CD1c-positive myeloid dendritic cell (primary cell): ENCODE measurements at regions not wholly inside any gene's neighbourhood (a gene's known extent, or its start where the extent isn't known, plus 50 kb on each side); places are given as distances from the start of the nearest gene placed in this dataset.
"Not testable (repeated sequence)": the region's sequence is repeated elsewhere in the genome, so short reads cannot be mapped to it uniquely, and the experiment has no call there.

Experiments
- DNase-seq: peaks from one replicate; pipeline ENCODE4 v3.0.0-alpha.2; 2016; ENCODE audit errors: extremely low spot score

DNA sequence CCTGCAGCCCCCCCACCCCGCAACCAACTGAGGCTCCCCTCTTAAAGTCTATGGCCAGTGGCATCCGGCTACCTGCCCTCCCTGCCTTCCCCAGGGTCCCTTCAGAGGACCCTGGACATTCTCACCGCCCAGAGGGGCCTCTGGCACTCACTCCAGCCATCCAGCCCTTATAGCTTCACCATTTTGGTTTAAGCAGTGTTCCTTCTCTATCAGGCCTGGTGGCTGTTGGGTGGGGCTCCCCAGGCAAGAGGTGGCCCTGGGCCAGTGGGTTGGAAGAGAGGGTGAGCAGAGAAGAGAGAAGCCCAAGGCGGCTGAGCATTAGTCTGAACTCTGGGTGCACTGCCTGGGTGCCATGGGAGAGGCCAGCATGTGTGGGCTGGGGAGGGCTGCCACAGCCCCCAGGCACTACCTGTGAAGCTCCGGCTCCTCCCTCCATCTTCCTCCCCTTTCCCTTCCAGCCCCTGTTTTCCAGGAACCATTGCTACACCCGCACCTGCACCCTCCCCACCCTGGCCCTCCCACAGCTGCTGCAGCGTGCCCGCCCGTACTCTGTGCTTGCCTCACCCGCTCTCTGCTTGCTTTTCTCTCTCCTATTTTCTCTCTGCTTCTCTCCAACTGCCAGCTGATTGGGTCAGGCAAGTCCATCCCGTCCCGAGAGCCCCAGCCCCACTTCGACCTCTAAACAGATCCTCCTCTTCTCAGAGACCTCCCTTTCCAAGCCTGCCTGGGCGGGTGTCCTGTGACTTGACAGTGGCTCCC lies 168.2 kb downstream of the TBC1D2B start:
- no peak for DNase-seq

DNA sequence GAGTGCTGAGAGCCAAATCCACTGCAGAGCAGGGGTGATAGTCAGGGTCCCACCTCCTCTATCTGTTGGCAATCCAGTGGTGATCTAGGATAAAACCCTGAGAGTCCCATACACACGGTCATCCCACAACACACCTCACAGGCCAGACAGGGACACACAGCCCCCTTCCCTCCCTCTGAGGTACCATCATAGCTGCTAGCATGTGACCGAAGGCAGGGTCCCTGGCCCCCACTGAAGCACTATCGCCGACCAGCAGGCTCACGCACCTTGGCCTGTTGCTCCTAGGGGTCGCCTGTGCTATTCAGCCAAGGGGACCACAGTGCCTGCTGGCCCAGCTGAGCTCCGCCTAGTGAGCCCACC lies 168.8 kb downstream of the TBC1D2B start:
- not testable (repeated sequence) for DNase-seq

DNA sequence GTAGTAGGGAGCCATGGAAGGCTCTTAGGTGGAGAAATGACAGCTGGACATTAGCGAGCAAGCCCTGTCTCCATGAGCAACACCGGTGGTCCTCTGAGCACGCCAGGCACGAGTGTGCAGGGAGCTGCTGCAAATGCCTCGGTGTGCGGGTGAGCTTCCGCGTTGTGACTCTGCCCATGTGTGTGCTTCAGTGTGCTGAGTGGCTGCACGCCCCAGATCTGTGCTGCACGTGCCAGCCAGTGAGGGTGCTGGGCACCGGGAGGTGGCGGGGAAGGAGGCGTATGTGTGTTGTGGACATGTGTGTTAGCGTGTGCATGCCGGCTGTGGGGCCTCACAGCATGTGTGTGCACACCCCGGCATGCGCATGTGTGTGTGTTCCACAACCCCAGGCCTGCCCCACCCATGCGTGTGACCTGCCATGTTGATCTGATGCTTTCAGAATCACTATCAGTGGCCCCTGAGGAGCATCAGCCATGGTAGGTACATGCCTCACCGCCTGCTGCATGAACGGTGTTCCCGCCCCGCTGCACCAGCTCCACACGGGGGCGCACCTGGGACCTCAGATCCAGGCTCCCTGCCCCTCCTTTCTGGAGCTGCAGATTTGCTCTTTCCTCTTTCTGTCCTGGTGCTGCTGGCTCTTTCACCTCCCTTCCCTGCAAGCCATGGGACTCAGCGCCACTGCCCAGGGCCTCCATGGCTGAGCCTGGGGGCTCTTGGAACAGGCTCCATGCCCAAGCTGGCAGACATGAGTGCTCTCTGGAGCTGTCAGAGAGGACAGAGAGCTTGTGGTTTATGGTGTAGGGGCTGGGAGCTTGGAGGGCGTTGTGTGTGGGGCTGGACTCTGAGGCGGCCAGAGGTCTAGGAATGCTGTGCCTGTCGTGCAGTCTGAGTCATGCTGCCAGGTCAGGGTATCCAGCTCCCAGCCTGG lies 169.4 kb downstream of the TBC1D2B start:
- peak; percentile 45 for DNase-seq

DNA sequence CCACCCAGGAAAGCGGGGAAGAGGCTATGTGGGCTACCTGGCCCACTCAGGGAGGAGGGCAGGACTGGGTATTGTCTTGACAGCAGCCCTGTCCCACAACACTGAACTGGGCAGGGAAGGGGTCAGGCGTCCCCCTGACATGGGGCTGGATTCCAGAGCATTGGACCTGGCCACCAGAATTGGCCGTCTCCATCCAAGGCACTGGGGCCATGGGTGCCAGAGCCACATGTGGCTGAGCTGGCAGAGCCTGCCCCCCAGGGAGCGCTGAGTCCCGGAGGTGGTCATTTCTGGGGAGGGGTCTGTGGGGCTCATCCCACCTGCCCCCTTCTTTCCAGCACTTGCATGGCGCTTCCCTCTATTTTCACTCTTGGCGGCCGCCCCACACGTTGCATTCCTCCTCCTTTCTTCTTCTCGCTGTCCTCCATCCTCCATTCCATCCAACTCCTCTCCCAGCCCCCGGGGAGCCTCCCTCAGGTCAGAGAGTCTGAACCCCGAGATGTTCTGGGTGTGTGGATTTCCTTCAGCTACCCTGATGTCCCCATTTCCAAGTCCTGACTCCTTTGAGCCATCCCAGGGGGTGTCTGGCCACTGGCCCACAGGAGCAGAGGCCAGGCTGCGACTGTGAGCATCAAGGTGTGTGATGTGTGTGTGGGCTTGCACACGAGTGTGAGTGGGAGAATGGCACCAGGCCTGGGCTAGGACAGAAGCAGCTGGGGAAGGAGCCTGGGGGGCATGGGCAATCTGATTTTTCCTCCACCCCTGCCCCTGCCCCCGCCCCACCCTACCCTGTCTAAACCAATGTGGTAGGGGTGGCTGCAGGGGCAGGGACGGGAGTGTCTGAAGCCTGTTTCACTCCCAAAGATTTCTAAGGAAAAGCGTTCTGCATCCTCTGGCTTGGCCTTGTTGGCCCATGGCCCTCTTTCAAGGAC lies 171.2 kb downstream of the TBC1D2B start:
- DNase-seq, result not testable (repeated sequence)

DNA sequence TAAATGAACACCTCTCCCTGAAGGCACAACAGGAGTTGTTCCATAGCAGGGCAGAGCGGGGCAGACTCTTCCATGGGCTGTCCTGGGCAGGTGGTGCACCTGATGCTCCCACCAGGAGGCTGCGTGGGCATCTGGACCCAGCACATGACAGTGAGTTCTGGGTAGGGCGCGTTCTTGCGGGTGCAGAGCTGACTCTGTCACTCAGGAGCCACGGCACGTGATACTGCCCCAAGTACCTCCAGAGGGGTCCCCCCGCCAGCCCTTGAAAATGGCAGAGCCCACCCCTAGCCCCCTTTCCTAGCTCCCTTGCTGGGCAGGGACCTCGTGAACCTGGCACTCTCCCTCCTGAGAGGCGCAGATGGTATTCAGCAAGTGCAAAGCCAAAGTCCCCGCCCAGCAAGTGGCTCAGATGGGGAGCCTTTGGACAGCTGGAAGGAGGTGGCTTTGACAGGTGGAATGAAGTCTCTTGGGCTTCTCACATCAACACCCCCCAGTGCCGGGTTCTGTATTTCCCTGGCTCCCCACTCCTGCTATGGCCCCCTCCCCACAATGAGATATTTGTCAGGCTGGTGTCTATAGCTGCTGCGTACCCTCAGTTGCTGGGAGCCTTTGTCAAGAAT lies 172.1 kb downstream of the TBC1D2B start:
- no peak for DNase-seq

DNA sequence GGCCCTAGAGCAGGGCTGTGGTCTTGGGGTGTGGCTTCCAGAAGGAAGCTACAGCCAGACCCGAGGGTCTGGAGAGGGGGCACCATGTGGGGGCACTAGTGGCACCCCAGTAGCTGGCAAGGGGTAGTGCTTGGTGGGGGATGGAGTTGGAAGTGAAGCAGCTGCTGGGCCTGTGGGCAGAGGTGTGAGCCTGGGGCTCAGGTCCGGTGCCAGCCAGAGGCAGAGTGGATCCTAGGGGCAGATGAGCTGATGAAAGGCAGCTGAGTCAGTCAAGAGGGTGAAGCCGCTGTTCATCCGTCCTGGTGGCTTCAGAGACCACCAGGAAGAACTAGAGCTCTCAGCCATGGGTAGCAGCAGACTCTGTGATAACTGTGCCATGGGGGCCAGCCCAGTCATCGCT lies 172.6 kb downstream of the TBC1D2B start:
- no peak for DNase-seq

DNA sequence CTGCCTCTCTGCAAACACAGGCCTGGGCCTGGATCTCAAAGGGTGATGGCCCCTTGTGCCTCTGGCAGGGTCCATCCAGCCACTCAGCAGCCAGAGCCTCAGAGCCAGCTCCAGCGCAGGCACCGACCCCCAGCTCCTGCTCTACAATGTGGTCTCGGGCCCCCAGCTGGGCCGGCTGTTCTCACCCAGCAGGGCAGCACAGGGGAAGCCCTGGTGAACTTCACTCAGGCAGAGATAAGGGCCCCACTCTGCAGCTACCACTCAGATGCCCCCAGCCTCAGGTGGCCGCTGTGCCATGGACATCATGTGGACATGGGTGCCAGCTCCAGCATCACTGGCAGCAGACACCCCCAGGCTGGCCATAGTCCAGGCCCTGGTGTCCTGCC lies 173.1 kb downstream of the TBC1D2B start:
- DNase-seq, result no peak

DNA sequence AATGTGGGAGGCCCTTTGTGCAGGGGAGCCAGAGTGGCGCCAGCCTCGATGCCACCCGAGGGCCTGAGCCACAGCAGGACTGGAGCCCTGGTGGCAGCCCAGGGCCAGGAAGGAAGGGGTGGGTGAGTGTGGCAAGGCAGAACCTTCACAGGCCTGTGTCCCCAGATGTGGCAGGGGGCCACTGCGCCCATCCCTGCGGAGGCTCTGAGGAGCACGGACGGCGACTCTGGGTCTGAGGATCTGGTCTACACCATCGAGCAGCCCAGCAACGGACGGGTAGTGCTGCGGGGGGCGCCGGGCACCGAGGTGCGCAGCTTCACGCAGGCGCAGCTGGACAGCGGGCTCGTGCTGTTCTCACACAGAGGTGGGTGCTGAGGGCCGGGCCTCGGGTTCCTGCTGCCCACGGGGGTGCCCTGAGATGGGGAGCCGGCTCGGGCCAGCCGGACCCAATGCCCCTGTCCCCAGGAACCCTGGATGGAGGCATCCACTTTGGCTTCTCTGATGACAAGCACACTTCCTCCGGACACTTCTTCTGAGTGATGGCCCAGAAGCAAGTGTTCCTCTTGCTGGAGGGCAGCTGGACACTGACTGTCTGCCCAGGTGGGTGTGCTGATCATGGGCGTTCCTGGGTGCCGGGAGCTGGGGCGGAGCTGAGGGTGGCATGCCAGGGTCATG lies 173.6 kb downstream of the TBC1D2B start:
- not testable (repeated sequence) for DNase-seq

DNA sequence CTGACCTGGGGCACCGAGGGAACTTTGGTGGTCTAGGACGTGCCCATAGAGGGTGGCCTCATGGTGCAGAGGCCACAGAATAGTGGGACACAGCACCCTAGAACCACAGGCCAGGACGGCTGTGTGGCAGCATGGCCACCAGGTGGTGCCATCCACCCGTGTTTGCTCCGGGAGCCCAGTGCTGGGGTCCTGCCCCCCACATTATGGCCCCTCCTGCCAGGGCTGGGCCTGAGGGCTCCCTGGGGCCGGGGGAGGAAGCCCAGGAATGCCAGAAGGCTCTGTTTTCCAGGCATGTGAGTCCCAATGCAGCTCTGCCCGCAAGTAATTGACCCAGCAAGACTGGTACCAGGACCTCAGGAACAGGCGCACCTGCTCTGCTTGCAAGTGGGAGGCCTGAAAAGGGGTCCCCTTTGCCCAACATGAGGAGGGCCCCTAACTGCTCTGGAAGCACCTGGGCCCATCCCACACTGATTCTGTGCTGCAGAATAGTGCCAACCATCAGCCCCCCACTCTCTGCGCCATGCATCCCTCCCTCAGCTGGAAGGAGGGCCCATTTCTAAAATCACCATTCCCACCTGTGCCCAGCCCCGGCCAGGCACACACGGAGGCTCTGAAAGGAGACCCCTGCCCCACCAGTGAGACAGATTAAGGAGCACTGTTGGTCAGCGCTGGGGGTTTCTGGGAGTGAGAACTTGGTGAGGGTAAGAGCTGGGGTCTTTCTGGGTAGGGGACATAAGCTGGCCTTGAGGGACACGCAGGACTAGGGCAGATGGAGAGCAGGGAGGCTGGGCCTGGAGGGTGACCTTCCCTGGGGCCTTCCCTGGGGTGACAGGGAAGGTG lies 174.4 kb downstream of the TBC1D2B start:
- DNase-seq, result peak; percentile 11

DNA sequence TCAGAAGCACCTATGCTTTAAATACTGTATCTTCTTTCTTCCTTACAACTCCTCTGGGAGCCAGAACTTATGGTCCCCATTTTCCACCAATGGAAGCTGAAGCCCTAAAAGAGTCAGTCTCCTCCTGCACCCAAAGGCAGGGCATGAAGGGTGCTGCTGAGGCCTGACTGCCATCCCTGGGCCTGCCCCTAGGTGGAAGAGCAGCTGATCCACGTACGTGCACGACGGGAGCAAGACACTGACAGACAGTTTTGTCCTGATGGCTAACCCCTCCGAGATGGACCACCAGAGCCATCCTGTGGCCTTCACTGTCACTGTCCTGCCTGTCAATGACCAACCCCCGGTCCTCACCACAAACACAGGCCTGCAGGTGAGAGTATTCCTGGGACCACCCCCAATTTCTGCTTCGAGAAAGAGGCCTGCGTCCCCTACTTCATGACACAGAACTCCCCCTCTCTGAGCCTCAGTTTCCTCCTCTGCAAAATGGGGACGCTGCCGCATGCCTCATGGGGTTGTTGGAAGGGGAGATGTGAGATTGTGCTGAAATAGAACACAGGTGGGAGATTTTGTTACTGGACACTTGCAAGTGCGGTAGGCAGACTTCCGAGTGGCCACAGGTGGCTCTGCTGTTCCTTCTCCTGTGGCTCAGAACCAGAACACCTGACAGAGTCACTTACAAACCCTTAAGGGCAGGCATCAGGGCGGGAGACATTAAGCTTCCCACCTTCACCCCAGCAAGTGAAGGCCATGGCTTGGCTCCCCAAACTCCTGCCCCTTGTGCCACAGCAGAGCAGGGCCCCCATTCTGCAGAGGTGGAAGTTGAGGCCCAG lies 175.4 kb downstream of the TBC1D2B start:
- no peak for DNase-seq

DNA sequence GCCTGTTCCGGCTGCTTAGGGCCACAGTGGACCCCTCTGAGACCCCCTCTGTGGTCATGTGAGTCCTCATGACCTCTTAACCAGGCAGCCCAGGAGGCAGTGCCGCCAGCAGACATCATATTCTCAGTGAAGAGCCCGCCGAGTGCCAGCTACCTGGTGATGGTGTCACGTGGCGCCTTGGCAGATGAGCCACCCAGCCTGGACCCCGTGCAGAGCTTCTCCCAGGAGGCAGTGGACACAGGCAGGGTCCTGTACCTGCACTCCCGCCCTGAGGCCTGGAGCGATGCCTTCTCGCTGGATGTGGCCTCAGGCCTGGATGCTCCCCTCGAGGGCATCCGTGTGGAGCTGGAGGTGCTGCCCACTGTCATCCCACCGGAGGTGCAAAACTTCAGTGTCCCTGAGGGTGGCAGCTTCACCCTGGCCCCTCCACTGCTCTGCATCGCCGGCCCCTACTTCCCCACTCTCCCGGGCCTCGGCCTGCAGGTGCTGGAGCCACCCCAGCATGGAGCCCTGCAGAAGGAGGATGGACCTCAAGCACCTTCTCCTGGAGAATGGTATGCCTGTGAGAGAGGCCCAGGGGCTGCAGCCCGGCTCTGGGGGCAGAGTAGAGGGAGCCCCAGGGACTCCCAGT lies 176.1 kb downstream of the TBC1D2B start:
- no peak for DNase-seq

DNA sequence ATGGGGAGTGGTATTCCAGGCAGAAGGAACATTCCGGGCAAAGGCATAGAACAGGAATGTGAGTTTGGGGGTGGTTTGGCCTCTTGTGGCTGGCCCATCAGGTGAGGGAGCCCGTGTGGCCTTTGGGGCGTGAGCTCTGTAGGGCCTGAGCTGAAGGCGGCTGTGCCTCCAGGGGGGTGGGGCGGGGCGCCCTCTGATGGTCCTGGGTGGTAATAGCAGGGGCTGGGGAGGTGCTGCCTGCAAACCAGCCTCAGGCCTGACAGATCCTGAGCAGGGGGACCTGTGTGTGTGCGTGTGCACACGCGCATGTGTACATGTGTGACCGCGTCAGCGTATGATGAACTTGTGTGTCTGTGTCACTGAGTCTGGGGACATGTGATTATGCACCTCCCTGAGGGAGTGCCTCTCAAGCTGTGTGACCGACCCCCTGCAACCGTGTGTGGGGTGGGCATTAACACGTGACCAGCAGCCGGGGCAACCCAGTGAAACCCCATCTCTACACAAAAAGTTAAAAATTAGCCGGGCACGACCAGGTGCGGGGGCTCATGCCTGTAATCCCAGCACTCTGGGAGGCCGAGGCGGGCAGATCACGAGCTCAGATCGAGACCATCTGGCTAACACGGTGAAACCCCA lies 177.1 kb downstream of the TBC1D2B start:
- DNase-seq, result peak; percentile 46

DNA sequence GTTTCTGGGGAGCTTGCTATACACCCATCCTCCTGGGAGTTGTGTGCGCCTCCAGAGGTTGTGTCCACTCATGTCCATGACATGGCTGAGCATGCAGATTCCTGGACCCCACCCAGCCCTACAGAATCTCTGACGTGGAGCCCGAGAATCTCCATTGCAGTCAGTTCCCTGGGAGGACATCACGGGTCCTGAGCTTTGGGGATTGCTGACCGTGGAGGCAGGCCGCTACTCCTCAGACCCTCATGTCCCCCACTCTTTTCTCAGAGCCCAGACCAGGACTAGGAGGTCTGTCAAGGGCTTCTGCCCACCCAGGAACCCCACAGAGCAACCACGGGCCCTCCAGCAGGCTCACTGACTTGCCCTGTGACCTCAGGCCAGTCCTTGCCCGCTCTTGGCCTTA lies 177.7 kb downstream of the TBC1D2B start:
- DNase-seq, result not testable (repeated sequence)

DNA sequence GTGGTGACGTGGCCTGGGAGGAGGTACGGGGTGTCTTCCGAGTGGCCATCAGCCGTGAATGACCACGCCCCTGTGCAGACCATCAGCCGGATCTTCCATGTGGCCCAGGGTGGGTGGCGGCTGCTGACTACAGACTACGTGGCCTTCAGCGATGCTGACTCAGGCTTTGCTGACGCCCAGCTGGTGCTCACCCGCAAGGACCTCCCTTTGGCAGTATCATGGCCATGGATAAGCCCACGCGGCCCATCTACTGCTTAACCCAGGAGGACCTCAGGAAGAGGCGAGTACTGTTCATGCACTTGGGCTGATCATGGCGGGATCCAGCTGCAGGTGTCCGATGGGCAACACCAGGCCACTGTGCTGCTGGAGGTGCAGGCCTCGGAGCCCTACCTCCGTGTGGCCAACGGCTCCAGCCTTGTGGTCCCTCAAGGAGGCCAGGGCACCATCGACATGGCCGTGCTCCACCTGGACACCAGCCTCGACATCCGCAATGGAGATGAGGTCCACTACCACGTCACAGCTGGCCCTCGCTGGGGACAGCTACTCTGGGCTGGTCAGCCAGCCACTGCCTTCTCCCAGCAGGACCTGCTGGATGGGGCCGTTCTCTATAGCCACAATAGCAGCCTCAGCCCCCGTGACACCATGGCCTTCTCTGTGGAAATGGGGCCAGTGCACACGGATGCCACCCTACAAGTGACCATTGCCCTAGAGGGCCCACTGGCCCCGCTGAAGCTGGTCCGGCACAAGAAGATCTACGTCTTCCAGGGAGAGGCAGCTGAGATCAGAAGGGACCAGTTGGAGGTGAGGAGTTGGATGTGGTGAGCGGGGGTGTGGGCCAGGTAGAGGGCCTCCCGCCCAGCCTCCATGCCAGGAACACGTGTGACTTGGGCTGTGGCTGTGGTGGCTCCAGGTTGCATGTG lies 178.4 kb downstream of the TBC1D2B start:
- DNase-seq, result no peak

DNA sequence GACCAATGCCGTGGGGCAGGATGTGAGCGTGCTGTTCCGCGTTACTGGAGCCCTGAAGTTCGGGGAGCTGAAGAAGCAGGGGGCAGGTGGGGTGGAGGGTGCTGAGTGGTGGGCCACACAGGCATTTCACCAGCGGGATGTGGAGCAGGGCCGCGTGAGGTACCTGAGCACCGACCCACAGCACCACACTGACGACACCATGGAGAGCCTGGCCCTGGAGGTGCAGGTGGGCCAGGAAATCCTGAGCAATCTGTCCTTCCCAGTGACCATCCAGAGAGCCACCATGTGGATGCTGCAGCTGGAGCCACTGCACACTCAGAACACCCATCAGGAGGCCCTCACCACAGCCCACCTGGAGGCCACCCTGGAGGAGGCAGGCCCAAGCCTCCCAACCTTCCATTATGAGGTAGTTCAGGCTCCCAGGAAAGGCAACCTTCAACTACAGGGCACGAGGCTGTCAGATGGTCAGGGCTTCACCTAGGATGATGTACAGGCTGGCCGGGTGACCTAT lies 179.6 kb downstream of the TBC1D2B start:
- DNase-seq, result no peak

DNA sequence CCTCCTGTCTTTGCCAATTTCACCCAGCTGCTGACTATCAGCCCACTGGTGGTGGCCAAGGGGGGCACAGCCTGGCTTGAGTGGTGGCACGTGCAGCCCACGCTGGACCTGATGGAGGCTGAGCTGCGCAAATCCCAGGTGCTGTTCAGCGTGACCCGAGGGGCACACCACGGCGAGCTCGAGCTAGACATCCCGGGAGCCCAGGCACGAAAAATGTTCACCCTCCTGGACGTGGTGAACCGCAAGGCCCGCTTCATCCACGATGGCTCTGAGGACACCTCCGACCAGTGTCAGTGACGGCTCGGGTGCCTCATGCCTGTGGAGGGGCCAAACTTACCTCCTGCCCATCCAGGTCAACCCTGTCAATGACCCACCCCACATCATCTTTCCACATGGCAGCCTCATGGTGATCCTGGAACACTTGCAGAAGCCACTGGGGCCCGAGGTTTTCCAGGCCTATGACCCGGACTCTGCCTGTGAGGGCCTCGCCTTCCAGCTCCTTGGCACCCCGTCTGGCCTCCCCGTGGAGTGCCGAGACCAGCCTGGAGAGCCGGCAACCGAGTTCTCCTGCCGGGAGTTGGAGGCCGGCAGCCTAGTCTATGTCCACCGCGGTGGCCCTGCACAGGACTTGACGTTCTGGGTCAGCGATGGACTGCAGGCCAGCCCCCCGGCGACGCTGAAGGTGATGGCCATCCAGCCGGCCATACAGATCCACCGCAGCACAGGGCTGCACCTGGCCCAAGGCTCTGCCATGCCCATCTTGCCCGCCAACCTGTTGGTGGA lies 180.2 kb downstream of the TBC1D2B start:
- not testable (repeated sequence) for DNase-seq
